RWPE1 (cell line): ENCODE measurements at regions not wholly inside any gene's neighbourhood (a gene's known extent, or its start where the extent isn't known, plus 50 kb on each side); places are given as distances from the start of the nearest gene placed in this dataset.
A peak's percentile ranks its signal among the peaks of the same experiment; 100 is the strongest.

Experiments
- CTCF ChIA-PET: fragments of 350-600 bp; sonication (Branson Sonifier 250); formaldehyde crosslinking; extraction: SDS; loops from one replicate; lab custom pipeline; 2021; lab: Yijun Ruan, JAX
- POLR2A ChIA-PET: fragments of 400-600 bp; formaldehyde crosslinking; extraction: SDS; loops from one replicate; lab custom pipeline; 2020; ENCODE audit warnings: antibody characterized with exemption; ENCODE audit not compliant: low non-redundant PET; lab: Yijun Ruan, JAX
- DNase-seq: peaks from one replicate; pipeline ENCODE4 v3.0.0; 2012; ENCODE audit warnings: low spot score
- H3K27ac ChIP-seq: fragments of 450-650 bp; 2 replicates; pipeline ENCODE4 v1.5.1; 2017
- CTCF ChIP-seq: fragments of 450-650 bp; conservative IDR thresholded peaks from 2 replicates; pipeline ENCODE4 v1.5.1; 2017; ENCODE audit warnings: low read depth, mild to moderate bottlenecking

GRCh38 chr7:15016766-15017165 is 114.2 kb upstream of the DGKB start:
- DNase-seq, result peak; percentile 49
- POLR2A ChIA-PET, result no interaction called here
- CTCF ChIA-PET, result interaction anchor here (0.6 kb wide), 1 partner anchor 97 kb away, joined by 3 read pairs; no protein-coding TSS in a partner anchor
- no peak overlapping the region for H3K27ac ChIP-seq
- no peak for TF ChIP-seq CTCF

GRCh38 chr7:15016315-15016667 is 113.7 kb upstream of the DGKB start:
- H3K27ac ChIP-seq, result no peak overlapping the region
- POLR2A ChIA-PET, result no interaction called here
- CTCF ChIA-PET, result interaction anchor here (0.6 to 1.3 kb wide), 4 partner anchors 196 to 291 kb away, joined by 3 to 4 read pairs (median 4); no protein-coding TSS in a partner anchor
- TF ChIP-seq CTCF, result no peak; the same call in none of the 2 replicates
- DNase-seq, result no peak

GRCh38 chr7:15015545-15016314 is 113.2 kb upstream of the DGKB start:
- TF ChIP-seq CTCF, result peak; percentile 81
- no peak overlapping the region for H3K27ac ChIP-seq
- ChIA-PET CTCF (interaction anchor here (0.5 to 1.3 kb wide), 7 partner anchors 197 to 1452 kb away, joined by 3 to 4 read pairs (median 3); no protein-coding TSS in a partner anchor), POLR2A (no interaction called here)
- DNase-seq, result peak; percentile 69

- H3K27ac ChIP-seq, result no peak overlapping the region
- TF ChIP-seq CTCF, result no peak
- ChIA-PET POLR2A (no interaction called here), CTCF (no interaction called here)
- no peak for DNase-seq
These were observed 109.6 kb upstream of the DGKB start for GRCh38 chr7:15012135-15012534.

GRCh38 chr7:15011289-15011688 is 108.7 kb upstream of the DGKB start:
- CTCF ChIA-PET, result interaction anchor here (0.5 kb wide), 1 partner anchor 263 kb away, joined by 3 read pairs; no protein-coding TSS in a partner anchor
- TF ChIP-seq CTCF, result no peak

GRCh38 chr7:15007507-15007906 is 105.0 kb upstream of the DGKB start:
- H3K27ac ChIP-seq, result no peak overlapping the region
- no peak for DNase-seq
- ChIA-PET CTCF (interaction anchor here (0.5 to 0.6 kb wide), 3 partner anchors 104 to 704 kb away, joined by 3 to 5 read pairs (median 3); no protein-coding TSS in a partner anchor), POLR2A (no interaction called here)
- no peak for TF ChIP-seq CTCF

More at GRCh38 chr7:15011289-15011688, 108.7 kb upstream of the DGKB start:
- POLR2A ChIA-PET, result no interaction called here
- DNase-seq, result no peak
- H3K27ac ChIP-seq, result no peak overlapping the region
